HG03039 (cell line): ENCODE measurements at regions not wholly inside any gene's neighbourhood (a gene's known extent, or its start where the extent isn't known, plus 50 kb on each side); places are given as distances from the start of the nearest gene placed in this dataset.

Experiments used
- ATAC-seq: cut with Tn5 transposase; IDR thresholded peaks from one replicate; pipeline ENCODE4 v1.9.1; 2021; ENCODE audit warnings: mild to moderate bottlenecking, moderate library complexity; ENCODE audit not compliant: unreplicated experiment

DNA sequence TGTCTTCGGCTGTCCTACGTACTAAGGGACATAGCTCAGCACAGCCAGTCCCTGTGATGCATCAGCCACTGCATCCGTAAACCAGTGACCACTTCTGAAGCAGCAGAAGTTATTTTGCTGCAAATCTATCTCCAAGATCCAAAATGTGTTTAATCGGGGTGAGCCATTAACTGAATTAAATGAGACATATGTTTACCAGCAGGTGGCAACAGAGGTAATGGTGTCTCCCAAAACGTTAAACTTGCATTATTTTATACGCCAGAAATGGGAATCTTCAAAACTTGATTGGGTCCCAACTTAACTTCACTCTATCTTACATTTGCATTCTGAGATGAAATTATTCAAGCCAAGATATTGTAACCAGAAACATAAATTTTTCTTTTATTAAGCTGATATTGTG is 75.3 kb upstream of the BOC start:
- no peak for ATAC-seq

- ATAC-seq, result no peak
Observed at GRCh38 chr3:113136544-113136943, 74.8 kb upstream of the BOC start.

DNA sequence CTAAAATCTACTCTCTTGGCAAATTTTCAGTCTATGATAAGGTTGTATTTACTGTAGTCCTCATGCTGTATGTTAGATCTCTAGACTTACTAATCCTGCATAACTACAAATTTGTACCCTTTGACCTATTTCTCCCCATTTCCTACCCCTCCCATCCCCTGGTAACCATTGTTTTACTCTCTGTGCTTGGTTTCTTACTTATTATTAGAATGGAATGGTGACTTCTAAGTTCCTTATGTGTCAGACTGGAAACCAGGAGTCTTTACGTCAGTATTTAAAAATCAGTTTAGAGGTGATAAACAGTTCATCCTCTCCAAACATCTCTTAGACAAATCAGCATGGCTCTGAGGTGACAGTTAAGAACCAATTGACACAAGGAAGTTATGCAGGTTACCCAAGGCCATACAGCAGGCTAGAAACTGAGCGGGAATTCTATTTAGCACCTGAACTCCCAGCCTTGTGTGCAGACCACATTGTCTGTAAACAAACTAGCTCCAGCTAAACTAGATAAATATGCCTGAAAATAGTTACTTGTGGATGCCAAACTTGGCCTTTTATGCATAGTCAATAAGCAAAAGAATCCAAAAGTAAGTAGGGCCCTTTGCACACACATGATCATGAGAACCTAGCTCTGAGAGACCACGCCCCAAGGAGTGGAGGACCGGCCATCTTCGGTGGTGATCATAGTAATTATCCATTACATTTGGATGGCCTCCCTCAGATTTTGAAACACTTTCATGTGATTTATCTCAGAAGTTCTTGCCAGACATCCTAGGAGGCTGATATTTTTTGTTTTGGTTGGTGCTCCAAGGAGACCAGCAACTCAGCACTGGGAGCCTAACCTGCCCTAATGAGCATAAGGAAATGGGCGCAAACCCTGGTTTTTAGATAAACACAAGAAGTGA is 72.3 kb upstream of the BOC start:
- no peak for ATAC-seq

DNA sequence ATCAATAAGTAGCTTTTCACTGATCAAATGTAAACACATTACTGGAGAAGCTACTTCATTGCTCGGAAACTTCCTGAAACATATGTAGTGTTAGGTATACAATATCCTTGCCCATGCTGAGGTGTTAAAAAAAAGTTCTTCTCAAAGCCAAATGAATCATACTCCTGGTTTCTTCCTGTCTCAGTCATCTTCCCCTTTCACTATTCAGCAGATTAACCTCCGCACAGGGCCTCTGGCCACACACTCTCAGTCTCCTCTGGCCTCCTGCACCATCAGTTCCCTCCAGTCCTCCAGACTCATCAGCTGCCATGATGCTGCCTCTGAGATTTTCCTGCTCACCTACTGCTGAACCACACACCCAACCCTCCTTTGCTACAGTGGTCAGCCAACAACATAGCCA is 70.5 kb upstream of the BOC start:
- no peak for ATAC-seq

DNA sequence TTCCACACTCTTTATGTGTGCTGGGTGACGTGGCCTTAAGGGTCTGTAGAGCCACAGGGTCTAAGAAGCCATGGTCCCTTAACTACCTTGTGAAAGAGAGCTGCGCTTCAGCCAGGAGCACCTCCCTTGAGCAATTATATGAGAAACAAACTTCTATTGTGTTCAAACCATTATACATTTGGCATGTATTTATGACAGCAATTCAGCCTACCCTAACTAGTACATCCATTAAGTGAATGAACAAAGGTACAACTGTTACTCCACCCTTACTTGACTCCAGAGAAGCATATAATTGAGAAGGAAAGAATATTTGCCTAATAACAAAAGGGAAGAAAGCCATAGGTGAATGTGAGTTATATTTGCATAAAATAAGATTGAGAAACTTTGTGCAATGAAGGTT is 69.8 kb upstream of the BOC start:
- no peak for ATAC-seq

DNA sequence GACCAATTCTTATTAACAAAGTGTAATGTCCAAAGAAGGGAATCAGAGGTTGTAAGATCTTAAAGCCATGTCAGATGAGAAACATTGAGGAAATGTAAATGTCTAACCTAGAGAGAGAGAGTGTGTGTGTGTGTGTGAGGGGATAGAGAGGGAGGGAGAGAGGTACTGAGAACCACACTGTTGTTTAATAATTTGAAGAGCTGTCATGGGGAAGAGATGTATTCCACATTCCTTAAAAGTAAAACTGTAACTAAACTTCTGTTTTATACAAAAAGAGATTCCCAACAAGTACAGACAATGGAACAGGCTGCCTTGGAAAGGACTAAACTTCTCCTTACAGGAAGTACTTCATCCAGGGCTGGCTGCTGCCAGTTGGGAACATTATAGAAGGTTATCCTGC is 68.9 kb upstream of the BOC start:
- ATAC-seq, result no peak

DNA sequence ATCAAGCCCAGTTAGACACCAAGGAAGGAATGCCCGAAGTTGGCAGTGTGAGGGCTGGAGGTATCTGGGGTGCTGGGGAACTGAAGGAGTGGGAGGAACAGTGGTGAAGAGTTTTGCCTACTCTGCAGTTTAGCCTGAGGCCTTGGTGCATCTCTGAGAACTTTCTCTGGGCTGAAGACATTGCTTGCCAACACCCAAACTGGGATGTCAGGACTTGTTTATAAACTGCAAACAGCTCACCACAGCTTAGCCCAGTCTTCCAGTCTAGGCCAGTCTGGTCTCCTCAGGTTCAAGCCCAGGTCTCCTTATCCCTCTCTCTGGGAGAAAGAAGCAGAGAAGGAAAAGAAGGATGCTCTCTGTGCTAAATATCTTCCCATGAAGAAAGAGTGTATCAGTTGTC is 68.0 kb upstream of the BOC start:
- ATAC-seq, result no peak

GRCh38 chr3:113147681-113148261 is 63.6 kb upstream of the BOC start:
- ATAC-seq, result no peak

DNA sequence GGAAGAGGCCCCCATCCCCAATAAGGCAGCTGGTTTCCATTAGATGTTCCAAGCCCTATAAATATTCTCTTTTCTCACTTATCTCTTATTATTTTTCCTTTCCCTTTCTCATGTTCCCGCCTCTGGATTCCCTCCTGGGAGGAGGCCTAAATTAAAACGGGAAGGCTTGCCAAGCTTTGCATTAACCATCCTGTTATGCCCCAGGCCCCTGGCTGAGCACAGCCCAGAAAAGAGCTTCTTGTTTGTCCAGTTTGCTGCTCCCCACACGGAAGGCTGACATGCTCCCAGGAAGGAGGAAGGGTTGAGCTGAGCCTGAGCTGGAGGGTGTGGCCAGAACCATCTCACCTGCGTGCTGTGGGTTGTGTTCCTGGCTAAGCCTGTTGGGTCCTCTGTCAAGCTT is 63.1 kb upstream of the BOC start:
- ATAC-seq, result no peak

- ATAC-seq, result no peak
Observed at GRCh38 chr3:113150250-113150649, 61.1 kb upstream of the BOC start.

DNA sequence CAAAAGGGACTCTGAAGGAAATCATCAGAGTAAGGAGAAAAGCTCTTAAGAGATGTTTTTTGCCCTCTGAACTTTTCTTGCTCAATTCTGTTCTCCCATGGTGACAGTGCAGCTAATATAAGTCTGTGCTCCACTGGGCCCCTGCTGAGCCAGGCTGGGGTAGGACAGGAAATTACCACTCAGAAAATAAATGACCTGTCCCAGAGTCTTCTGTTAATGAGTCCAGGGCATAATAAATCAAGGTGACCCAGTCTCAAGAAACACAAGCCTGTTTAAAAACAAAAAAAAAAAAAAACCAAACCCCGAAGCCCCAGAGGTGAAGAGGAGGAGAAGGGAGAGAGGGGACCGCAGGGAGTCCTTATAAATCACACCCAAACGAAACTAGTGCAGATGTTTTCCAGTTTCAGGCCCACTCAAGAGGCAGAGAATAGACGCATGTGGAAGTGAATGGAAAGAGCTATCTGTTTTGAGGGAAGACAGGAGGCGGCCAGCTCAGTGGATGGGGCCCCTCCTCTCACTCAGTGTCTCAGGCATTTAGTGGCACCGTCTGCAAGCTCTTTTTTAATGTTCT is 59.8 kb upstream of the BOC start:
- no peak for ATAC-seq

DNA sequence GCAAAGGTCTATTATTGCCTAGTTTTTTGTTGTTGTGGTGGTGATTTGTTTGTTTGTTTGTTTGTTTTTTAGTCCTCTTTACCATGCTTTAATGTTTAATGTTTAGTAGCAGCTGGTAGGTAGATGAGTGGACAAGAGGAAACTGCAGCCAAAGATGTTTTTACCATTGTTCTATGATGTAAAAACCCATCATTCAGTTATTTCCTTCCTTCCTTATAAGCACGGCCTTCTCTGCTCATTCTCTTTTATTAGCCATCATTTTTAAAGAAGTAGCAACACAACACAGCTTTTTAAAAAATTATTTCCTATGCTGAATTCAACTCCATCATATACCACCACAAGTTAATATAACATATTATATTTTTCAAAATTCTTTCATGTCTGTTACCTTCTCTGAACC is 58.5 kb upstream of the BOC start:
- ATAC-seq, result no peak

DNA sequence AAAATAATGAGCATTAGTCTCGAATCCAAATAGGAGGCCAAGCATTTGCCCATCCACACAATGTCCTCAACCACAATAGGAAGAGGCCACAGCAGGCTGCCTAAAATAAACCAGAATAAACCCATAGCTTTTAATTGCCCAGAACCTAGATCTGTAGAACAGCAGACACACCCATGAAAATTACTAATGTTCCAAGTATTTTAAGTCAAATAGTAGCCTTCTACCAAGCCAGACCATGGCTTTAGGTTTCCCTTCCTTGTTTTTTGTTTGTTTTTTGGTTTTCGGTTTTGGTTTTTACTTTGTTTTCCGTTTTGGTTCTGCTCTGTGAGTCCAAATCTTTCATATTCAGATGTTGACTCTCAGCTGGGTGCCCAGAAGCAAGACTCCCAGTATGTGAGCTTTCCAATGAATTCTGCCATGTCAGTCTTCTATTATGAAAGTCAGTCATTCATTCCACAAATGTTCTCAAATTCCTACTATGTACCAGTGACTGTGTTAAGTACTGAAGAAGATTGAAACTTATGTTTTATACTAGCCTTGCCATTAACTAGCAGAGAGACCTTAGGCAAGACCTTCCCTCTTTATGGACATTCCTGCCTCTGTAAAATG is 57.8 kb upstream of the BOC start:
- ATAC-seq, result peak; percentile 80

GRCh38 chr3:113156816-113157333 is 54.5 kb upstream of the BOC start:
- ATAC-seq, result no peak

DNA sequence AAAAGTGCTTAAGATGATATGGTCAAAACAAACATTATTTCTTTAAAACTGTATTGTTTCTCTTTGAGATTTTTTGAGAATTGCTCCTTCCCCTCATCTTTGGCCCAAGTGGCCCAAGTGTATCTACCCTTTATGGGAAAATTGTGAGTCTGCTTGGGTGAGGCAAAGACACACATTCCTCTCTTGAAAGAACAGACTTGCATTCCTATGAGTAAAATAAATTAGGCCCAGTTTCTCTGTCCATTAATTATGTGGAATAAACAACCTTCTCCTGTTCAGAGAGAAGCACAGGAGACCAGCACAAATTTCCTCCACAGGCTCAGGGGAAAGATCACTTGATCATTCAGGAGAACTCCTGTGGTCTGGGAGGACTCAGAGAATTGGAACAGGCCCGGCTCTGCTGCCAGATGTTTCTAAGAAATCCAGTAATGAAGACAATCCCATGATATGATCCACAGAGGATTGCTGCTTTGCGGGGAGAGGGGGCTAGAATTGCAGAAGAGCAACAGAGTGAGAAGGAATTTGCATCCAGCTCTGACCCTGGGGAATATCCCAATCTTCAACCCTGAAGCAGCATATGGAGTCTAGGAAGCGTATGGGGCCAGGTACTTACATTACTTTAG is 53.8 kb upstream of the BOC start:
- no peak for ATAC-seq

GRCh38 chr3:113158171-113158570 is 53.2 kb upstream of the BOC start:
- no peak for ATAC-seq
